GM18502 (cell line): ENCODE measurements at regions not wholly inside any gene's neighbourhood (a gene's known extent, or its start where the extent isn't known, plus 50 kb on each side); places are given as distances from the start of the nearest gene placed in this dataset.

Experiments
- ATAC-seq: cut with Tn5 transposase; IDR thresholded peaks from one replicate; pipeline ENCODE4 v1.9.1; 2021; ENCODE audit warnings: mild to moderate bottlenecking; ENCODE audit not compliant: unreplicated experiment, poor library complexity

- no peak for ATAC-seq
Observed at GRCh38 chr10:113354711-113355110, 198.1 kb upstream of the HABP2 start.

- no peak for ATAC-seq
Observed at GRCh38 chr10:113356794-113357680, 195.8 kb upstream of the HABP2 start.

GRCh38 chr10:113357681-113358300, 195.1 kb upstream of the HABP2 start:
- ATAC-seq, result no peak

GRCh38 chr10:113359655-113360054, 193.2 kb upstream of the HABP2 start:
- no peak for ATAC-seq

- ATAC-seq, result no peak
Observed at GRCh38 chr10:113360870-113361269, 192.0 kb upstream of the HABP2 start.

- peak; percentile 55 for ATAC-seq
Observed at GRCh38 chr10:113362645-113363091, 190.2 kb upstream of the HABP2 start.

GRCh38 chr10:113364227-113364626, 188.6 kb upstream of the HABP2 start:
- ATAC-seq, result no peak

- ATAC-seq, result no peak
Observed at GRCh38 chr10:113368666-113369364, 184.0 kb upstream of the HABP2 start.

GRCh38 chr10:113369365-113369694, 183.5 kb upstream of the HABP2 start:
- no peak for ATAC-seq

GRCh38 chr10:113376428-113376827, 176.4 kb upstream of the HABP2 start:
- ATAC-seq, result no peak

- no peak for ATAC-seq
Observed at GRCh38 chr10:113379091-113379490, 173.8 kb upstream of the HABP2 start.

- no peak for ATAC-seq
Observed at GRCh38 chr10:113381416-113381815, 171.4 kb upstream of the HABP2 start.

- ATAC-seq, result no peak
Observed at GRCh38 chr10:113381981-113382509, 170.8 kb upstream of the HABP2 start.

GRCh38 chr10:113382691-113383090, 170.2 kb upstream of the HABP2 start:
- no peak for ATAC-seq

- no peak for ATAC-seq
Observed at GRCh38 chr10:113384181-113384580, 168.7 kb upstream of the HABP2 start.

GRCh38 chr10:113385021-113385999, 167.5 kb upstream of the HABP2 start:
- ATAC-seq, result peak; percentile 90

GRCh38 chr10:113386005-113386404, 166.8 kb upstream of the HABP2 start:
- ATAC-seq, result no peak

- no peak for ATAC-seq
Observed at GRCh38 chr10:113389969-113390368, 162.9 kb upstream of the HABP2 start.

GRCh38 chr10:113390896-113391295, 162.0 kb upstream of the HABP2 start:
- no peak for ATAC-seq

GRCh38 chr10:113397047-113397446, 155.8 kb upstream of the HABP2 start:
- ATAC-seq, result no peak
